22Rv1 (cell line): ENCODE measurements at regions not wholly inside any gene's neighbourhood (a gene's known extent, or its start where the extent isn't known, plus 50 kb on each side); places are given as distances from the start of the nearest gene placed in this dataset.

Experiments
- CTCF ChIP-seq: fragments of 450-650 bp; IDR thresholded peaks from 2 replicates; pipeline ENCODE4 v1.5.1; 2017; ENCODE audit warnings: mild to moderate bottlenecking
- ZFX ChIP-seq: fragments of 450-650 bp; IDR thresholded peaks from 2 replicates; pipeline ENCODE4 v1.6.1; 2017; ENCODE audit warnings: antibody characterized with exemption, borderline replicate concordance

DNA sequence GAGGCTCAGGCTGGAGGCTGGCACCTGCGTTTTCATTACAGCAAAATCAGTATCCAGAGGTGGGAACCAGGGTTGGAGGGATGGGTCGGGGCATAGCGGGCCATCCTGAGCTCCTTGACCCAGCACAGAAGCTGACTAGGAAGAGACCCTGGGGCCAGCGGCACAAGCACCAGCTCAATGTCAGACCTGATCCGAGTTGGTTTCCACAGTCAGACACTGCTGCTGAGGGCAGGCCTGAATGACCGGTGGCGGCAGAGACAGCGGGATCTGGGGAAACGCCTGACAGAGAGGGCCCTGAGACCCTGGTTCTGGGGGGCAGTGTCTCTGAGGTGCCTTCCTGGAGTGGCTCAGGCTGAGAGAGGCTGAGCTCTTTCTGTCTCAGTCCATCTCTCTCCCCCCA is 162.0 kb upstream of the C1orf174 start:
- no peak for TF ChIP-seq CTCF
- no peak for TF ChIP-seq ZFX
